HG02973 (cell line): ENCODE measurements at regions not wholly inside any gene's neighbourhood (a gene's known extent, or its start where the extent isn't known, plus 50 kb on each side); places are given as distances from the start of the nearest gene placed in this dataset.
"Not testable (repeated sequence)": the region's sequence is repeated elsewhere in the genome, so short reads cannot be mapped to it uniquely, and the experiment has no call there.

ENCODE experiments used
- ATAC-seq: cut with Tn5 transposase; IDR thresholded peaks from one replicate; pipeline ENCODE4 v1.9.1; 2021; ENCODE audit warnings: moderate library complexity; ENCODE audit not compliant: unreplicated experiment

DNA sequence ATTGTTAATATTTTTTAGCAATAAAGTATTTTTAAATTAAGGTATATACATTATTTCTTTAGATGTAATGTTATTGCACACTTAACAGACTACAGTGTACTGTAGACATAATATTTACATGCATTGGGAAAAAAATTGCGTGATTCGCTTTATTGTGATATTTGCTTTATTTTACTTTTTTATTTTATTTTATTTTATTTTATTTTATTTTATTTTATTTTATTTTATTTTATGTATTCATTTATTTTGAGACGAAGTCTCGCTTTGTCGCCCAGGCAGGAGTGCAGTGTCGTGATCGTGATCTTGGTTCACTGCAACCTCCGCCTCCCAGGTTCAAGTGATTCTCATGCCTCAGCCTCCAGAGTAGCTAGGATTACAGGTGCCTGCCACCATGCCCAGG is 1522.7 kb downstream of the AMY1C start:
- ATAC-seq = not testable (repeated sequence)

DNA sequence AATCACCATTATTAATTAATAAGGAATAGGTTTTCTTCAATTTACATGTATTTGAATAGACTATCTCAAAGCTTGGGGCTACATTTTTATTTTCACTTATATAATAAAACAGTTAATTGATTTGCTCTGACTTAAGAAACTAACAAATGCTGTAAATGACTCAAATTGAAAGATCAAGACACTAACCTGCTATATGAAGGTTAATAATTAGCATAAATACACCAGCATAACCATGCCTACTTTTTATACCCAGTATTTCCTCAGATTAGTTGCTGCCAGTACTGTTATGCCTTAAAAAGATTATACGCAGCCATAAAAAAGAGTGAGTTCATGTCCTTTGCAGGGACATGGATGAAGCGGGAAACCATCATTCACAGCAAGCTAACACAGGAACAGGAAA is 1545.1 kb downstream of the AMY1C start:
- no peak for ATAC-seq

DNA sequence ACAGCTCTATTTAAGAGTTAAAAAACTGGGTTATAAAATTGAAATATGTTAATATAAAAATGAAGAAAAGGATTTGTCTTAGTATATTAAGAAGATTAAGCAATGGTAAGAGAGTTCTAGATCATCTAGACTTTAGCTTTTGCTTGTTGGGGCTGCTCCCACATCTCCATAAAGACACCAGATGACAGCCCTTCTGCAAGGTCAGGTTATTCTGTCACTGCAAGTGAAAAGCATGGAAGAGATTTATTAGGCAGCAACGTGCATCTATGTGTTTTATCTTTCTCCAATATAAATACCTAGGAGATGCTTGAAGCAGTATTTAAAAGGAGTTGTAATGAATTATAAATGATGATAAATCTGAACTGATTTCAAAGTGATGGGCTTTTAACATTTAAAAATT is 1560.4 kb downstream of the AMY1C start:
- ATAC-seq = no peak

DNA sequence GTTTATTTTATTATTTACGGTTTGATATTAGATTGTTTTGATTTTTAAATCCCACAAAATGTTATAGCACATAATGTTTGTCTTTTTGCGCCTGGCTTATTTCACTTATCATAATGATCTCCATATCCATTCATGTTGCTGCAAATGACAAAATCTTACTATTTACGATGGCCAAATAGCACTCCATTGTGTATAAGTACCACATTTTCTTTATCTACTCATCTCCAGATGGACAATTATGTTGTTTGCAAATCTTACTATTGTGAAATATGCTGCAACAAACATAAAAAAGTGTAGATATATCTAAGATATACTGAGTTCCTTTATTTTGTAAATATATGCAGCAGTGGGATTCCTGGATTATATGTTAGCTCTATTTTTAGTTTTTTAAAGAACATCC is 1568.3 kb downstream of the AMY1C start:
- no peak for ATAC-seq

DNA sequence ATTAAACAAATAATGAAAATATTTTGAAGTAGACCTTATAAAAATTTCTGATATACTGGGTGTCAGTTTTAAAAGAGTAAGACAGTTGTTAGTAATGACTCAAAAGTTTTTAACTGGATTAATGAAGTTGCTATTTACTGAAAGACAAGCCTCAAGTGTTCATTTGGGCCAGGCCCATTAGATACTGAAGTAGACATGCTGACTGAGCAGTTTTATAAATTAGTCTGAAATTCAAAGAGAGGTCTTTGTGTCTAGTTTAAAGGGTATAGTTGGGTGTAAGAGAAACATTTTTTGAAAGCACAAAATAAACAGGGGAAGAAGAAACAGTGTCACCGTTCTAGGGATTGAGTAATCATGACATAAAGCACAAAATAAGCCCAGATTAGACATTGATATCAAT is 1577.2 kb downstream of the AMY1C start:
- no peak for ATAC-seq

DNA sequence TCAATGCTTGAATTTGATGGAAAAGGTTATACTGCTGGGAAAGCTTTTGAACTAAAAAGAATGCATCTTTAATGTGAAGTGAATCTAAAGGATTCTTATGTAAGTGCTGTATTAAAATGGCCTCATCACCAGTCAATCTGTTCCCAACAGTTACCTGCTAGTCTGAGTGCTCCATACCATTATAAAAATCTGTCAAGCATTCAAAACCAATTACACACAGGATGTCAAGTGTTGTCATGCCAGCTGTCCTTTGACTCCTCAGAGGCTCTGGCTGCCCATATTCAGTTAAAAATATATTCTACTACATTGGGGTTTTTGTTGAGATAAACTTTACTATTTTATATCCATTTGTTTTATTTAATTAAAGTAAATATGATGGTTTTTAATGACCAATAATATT is 1587.7 kb downstream of the AMY1C start:
- no peak for ATAC-seq

DNA sequence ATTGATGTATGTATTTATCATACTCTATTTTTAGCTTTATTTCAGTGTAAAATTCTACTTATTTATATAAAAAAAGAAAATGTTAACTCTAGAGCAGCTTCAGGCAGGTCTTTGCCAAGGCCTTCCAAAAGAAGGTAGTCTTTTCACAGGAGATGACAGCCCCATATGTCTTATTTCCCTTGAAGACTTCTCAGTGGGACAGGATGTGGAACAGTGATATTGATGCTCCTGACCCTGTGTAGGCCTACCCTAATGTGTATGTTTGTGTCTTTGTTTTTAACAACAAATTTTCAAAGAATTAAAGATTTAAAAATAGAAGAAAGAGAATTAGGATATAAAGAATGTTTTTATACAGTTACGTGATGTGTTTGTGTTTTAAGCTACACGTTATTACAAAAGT is 1593.6 kb downstream of the AMY1C start:
- ATAC-seq = no peak

DNA sequence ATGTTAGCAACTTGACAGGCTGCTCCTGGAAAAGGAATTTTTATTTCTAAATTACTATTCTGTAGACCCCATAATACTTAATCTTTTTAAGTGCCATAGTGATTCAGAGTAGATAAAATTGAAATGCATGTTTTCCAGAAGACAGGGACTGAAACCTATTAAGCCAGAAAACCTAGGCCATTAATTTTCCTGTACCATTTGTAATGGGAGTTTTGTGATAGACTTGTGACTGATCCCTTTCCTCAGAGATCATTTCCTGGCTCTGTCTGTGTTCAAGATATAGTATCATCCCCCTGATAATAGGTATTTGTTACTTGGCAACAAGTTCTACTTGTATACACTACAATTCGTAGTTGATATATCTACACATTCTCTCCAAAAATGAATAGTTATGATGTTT is 1609.8 kb downstream of the AMY1C start:
- no peak for ATAC-seq

DNA sequence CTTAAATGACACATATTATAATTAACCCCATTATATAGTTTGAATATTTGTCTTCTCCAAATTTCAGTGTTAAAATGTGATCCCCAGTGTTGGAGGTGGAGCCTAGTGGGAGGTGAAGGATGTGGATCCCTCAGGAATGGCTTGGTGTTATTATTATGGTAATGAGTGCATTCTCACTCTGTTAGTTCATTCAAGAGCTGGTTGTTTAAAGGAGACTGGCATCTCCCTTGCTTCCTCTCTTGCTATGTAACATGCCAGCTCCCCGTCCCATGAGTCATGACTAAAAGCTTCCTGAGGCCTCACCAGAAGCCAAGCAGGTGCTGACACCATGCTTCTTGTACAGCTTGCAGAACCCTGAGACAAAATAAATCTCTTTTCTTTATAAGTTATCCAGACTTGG is 1612.7 kb downstream of the AMY1C start:
- no peak for ATAC-seq

DNA sequence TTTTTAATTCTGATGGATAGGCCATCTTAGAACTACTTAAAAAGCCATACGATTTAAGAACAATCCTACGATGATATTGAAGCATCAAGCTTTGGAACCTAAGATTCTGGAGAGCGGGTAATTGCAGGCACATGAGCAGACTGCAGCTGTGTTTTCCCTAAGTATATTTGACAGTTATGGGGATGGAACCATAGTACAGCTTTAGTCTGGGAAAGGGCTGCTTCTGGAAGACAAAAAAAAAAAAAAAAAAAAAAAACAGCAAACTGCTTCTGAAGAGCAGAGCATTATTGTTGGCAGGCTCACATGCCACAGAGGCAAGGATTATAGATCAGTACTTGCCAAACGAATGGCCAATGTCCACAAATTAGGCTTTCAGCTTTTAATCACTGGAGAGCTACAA is 1618.7 kb downstream of the AMY1C start:
- no peak for ATAC-seq

DNA sequence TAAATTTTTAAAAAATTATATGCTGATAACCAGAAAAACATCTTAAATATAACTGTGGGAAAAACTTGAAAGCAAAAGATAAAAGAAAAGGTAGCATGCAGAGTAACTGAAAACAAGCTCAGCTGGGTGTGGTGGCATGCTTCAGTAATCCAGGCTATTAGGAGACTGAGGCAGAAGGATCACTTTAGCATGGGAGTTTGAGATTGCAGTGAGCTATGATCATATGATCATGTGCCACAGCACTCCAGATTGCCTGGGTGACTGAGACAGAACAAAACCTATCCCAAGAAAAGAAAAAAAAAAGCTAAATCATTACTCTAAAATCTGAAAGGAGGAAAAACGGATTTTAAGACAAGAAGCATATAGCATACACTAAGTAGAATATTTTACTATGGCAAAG is 1624.0 kb downstream of the AMY1C start:
- no peak for ATAC-seq

DNA sequence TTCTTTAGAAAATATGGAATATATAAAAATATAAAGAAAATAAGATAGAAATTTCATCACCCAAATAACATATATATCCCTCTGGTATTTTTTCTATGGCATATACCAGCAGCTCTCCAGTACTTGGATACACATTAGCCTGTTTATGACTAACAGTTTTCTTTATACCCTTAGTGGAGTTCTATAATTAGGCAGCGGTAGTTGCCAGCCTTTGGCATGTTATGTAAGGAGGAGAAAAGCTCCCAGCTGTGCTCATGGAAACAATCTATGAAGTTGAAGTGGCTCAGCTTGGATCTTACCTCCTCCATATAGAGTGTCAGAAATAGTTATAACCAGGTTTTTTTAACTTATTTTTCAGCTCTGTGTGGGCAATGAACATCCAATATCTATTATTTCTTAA is 1636.8 kb downstream of the AMY1C start:
- no peak for ATAC-seq

DNA sequence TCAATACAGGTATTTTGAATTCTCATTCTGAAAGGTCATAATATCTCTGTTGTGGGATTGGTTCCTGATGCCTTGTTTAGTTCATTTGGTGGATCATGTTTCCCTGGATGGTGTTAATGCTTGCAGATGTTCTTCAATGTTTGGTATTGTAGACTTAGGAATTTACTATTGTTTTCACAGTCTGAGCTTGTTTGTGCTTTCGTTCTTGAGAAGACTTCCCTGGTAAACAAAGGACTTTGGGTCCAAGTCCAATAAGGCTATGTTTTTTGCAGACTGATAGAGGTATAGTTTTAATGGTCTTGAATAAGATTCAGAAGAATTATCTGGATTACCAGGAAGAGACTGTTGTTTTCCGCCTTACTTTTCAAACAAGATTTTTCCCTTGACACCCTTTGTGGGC is 1646.3 kb downstream of the AMY1C start:
- no peak for ATAC-seq

DNA sequence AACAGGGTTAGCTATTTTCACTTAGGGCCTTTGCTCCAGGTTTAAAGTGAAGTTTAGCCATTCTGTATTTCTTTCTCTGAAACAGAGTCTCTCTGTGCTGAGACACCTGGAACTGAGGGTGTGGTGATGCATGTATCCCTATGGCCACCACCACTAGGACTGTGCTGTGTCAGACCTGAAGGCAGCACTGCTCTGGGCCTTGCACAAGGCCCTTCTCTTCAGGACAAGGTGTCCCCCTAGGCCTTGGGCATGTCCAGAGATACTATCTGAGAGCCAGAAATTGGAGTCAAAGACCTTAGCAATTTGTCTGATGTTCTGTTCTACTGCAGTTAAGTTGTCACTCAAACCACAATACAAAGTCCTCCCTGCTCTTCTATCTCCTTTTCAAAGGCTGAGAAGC is 1649.2 kb downstream of the AMY1C start:
- ATAC-seq = no peak

DNA sequence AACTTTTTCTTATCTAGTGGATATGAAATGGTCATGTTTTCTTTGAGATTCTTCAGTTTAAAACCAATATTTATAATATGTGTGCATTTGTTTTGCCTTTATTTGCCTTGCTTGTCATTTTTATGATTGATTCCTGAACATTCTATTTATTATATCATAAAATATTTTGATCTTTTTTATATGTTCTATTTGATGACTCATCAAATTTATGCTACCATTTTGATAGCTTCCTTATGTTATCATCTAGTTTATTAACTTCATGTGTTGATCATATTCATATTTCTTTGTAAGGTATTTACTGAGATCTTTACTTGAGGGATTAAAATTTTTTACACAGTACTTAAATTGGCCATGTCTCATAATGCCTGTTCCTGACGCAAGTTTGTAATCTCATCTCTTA is 1650.0 kb downstream of the AMY1C start:
- no peak for ATAC-seq

DNA sequence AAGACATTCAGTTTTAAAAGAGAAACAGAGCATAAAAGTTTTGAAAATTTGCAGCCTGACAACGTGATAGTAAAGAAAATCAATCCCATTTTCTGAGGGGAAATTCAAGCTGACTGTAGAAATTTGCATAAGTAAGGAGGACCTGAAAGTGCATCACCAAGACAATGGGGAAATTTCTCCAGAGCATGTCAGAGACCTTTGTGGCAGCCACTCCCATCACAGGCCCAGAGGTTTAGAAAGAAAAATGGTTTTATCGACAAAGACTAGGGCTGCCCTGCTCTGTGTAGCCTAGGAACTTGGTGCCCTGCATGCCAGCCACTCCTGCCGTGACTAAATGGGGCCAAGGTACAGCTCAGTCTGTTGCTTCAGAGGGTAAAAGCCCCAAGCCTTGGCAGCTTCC is 1640.2 kb upstream of the PRMT6 start:
- ATAC-seq = no peak

DNA sequence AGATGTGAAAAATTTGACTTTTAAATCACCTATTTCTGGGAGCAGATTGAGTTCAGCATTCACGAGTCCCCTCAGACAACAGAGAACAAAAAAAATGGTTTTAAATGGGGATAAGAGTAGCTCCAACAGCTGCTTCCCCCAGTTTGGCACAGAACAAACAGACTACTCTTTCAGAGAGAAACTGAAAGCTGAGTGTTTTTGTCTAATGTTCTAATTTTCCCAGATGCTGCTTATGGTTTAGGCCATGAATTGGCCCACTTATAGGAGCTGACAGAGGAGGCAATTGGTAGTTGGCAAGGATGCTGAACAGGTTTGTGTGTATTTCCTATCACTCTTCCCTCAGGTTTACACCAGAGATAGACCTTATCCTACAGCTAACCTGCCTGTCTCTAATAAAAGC is 1637.4 kb upstream of the PRMT6 start:
- no peak for ATAC-seq

DNA sequence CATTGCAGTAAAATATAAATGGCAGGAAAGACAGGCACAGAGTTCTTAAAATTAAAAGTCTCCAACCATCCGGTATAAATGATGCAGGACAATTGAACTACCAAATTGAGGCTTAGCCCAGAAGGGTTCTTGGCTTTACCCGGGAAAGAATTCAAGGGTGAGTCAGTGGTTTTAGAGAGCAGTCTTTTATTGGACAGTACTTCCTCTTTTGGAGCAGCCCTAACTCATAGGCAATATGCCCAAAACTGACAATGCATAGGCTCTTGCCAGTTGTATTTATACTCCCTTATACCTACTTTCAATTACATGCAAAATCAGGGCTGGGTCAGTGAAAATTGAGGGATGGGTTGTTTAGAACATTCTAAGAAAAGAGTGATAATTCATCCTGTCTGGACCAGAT is 1628.9 kb upstream of the PRMT6 start:
- ATAC-seq = no peak

DNA sequence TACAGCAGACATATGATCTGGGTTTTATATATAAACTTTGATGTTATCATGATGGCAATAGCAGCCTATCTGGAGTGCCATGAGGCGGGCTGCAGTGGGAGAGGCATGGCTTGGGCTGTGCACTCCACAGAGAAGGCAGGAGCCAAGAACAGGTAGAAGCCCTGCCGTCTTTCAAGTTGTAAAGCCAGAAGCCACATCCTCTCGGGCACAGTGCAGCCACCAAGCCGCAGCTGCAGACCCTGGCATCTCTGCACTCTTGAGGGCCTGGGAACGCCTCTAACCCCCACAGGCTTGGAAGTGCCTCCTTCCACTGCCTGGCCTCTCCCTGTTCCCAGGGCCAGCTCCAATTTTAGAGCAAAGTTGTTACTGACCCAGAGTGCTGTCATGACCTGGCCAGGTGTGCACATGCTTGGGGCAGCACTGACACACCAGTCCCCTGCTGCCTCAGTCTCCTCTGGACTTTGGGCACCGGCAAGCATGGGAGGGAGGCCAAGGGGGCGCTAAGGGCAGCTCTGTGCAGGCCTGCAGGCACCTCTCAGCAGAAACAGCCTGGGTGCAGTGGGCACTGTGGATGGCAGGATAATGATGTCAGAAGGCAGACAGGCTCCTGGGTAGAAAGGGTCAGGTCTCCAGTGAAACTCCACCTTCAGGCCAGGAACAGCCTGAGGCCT is 1619.8 kb upstream of the PRMT6 start:
- ATAC-seq = no peak

DNA sequence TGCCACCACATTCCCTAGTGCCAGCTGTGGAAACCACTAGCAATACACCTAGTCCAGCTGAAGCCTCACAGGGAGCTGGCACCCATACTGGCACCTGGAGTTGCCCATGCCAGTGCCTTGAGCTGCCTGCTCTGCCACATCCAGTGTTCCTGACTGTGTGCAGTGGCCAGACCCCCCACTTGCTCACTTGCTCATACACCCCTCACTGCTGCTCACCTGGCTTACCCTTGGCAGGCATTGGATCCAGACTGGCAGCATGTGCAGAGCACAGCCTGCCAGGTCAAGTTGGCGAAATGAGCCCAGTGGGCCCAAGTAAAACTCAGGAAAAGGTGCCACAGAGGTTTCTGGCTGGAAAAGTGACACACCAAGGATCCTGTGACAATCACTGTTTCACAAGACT is 1618.6 kb upstream of the PRMT6 start:
- no peak for ATAC-seq

DNA sequence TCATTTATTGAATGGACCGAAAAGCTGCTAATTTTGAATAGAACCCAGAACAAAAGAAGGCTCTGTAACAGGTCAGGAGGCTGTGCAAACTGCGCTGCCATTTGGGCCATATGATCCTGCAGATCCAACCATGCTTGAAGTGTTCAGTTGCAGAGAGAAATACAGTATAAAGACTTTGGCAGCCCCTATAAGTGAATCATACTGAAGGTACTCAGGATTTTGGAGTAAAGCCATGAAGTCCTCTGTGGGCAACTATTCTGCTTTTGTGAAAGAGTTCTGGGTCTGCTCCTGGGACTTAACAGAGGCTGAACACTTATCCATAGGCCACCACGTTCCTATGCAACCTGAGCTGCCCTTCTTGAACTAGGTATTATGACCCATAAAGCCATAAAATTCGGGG is 1613.6 kb upstream of the PRMT6 start:
- ATAC-seq = no peak

DNA sequence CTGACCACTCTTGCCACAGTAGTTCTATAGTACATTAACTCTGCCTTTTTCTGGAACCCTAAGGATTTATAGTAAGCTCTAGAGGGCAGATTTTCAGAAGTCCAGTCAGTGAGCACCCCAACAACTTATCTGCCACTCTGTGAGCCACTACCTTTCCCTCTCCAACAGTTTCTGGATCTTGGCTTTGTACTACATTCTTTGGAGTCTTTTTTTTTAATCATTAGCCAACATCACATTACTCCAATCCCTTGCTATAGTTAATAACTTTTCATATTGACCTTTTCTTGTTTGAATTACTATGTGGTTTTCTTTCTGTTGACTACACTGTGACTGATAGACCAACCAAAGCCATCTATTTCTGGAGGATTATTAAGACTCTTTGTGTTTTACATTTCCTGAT is 1596.7 kb upstream of the PRMT6 start:
- no peak for ATAC-seq

DNA sequence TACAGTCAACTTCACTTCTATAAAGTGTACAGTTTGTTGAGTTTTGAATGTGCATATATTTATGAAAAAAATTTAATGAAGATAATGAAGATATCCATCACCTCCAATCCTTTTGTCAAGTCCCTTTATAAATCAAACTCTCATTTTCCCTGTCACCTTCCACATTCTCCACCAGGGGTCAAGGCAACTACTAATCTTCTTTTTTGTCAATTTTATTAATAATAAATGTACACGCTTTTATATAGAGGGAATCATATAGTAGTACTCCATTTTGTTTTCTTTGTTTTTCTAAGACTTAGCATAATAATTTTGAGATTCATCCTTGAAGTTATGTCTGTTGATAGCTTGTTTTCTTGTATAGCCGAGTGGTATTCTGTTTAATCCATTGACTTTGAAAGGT is 1594.2 kb upstream of the PRMT6 start:
- ATAC-seq = no peak

DNA sequence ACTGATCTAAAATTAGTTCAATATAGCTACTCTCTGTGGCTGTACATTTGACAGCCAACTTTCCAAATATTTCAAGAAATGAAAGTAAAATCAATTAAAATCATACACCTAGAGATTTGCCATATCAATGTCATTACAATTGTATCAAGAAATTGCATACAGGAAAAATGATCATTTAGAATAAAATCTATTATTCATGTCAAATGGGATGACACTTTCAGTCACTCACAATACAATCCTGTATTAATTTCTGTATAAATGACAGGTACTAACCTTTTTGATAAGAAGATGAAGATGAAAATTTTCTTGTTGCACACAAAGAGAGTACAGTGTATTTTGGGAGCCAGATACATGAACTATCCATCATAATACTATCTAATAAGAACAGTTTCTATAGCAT is 1588.9 kb upstream of the PRMT6 start:
- ATAC-seq = no peak
